ENCODE measurements at regions not wholly inside any gene's neighbourhood (a gene's known extent, or its start where the extent isn't known, plus 50 kb on each side); places are given as distances from the start of the nearest gene placed in this dataset.

DNA sequence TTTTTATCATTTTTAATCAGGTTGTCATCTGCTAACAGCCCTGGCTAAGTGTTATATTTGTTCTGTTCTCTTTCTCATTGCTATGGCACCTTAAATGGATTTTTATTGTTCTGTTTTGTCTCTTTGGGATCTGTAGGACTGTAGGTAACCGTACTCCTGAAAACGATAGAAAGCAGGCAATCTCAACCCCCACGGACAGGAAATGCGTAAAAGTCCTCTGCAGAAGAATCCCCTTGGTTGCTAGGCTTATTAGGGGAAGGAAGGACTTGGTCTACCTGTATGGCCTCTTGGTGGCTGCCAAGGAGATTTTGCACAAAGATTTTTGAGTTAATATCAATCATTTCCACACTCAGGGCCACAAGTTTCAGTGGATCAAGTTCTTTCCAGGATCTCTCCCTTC, 571.9 kb upstream of the ZNF385D start:
- DNase-seq (ENCODE audit: low read depth in 1 of 2, low spot score in 2 of 2) (no peak), FAIRE-seq (no peak)
- Histone ChIP-seq H3K14ac (ENCODE audit: insufficient read length) (no peak overlapping the region), H4K91ac (replicated peaks; ENCODE audit: insufficient read length, low read length) (no peak overlapping the region), H3K23me2 (ENCODE audit: low read depth, low read length) (no peaks in the 10 kb centered on the region), H2BK5ac (ENCODE audit: low read depth, low read length) (0 out of 2 replicates have a peak overlapping the region, but pooled peaks have one; percentile 3), H2BK15ac (ENCODE audit: low read length) (no peak overlapping the region), H2BK12ac (ENCODE audit: low read depth, low read length) (no peak overlapping the region), H3K4me3 (ENCODE audit: extremely low read depth in 1 of 4, insufficient read depth in 2 of 4, low read depth in 3 of 4, low read length in 4 of 4) (no peak overlapping the region), H3K56ac (replicated peaks; ENCODE audit: insufficient read length, low read depth, low read length) (no peak overlapping the region), H3K9ac (replicated peaks in 1 of 4; ENCODE audit: extremely low read depth in 1 of 4, low read depth in 3 of 4, low read length in 3 of 4) (no peak overlapping the region), H3K27ac (ENCODE audit: low read depth, low read length) (no peak overlapping the region), H2AK5ac (ENCODE audit: low read depth, low read length) (no peak overlapping the region), H3K79me2 (ENCODE audit: control insufficient read depth in 1 of 2, insufficient read depth in 2 of 2, low read length in 2 of 2) (no peaks in the 10 kb centered on the region), H3K23ac (ENCODE audit: insufficient read length) (no peak overlapping the region), H3K79me1 (ENCODE audit: low read depth, low read length) (no peaks in the 10 kb centered on the region), H3K4me1 (replicated peaks in 1 of 4; ENCODE audit: control insufficient read depth in 3 of 4, insufficient read depth in 4 of 4, low read length in 3 of 4) (peaks cover 0 to 7% (median 1%) of the 10 kb centered on the region in 4 experiments; a peak in 2 of 7 replicates), H3K27me3 (replicated peaks in 1 of 4; ENCODE audit: control insufficient read depth in 3 of 4, extremely low read depth in 1 of 4, insufficient read depth in 3 of 4, low read length in 3 of 4) (no peaks in the 10 kb centered on the region), H4K5ac (ENCODE audit: insufficient read length, low read depth, low read length) (no peak overlapping the region), H2AFZ (ENCODE audit: low read length) (peak overlapping the region; percentile 67), H4K8ac (ENCODE audit: extremely low read depth, insufficient read depth, low read length) (no peak overlapping the region), H4K20me1 (replicated peaks in 1 of 2; ENCODE audit: control insufficient read depth in 1 of 2, insufficient read depth in 2 of 2, low read length in 2 of 2) (no peaks in the 10 kb centered on the region), H2BK20ac (ENCODE audit: low read length) (no peak overlapping the region), H3K4me2 (ENCODE audit: insufficient read depth in 1 of 2, low read depth in 2 of 2, low read length in 2 of 2) (peak overlapping the region in 1 of 2 experiments; percentile 36; a peak in 1 of 4 replicates), H3K9me3 (ENCODE audit: insufficient read depth in 2 of 2, low read depth in 1 of 2, low read length in 1 of 2) (no peaks in the 10 kb centered on the region), H3K4ac (replicated peaks; ENCODE audit: insufficient read length, low read depth, low read length) (no peak overlapping the region), H2BK120ac (replicated peaks; ENCODE audit: low read depth, low read length) (no peak overlapping the region), H3K18ac (ENCODE audit: extremely low read depth, low read length) (no peak overlapping the region), H3K36me3 (ENCODE audit: control insufficient read depth in 2 of 4, insufficient read depth in 4 of 4, low read length in 3 of 4) (no peaks in the 10 kb centered on the region)
- 50% methylated on average over 4 of the region's 4 CpGs; no CpG with 5 or more reads in 1 of the 2 experiments for WGBS, 2 experiments (ENCODE audit: extremely low coverage in 1 of 2, insufficient coverage in 1 of 2, insufficient read length in 1 of 2, insufficient replicate concordance in 2 of 2, low coverage in 1 of 2, low lambda C conversion rate in 2 of 2, missing lambda C conversion rate in 1 of 2)
- ChIA-PET CTCF (ENCODE audit: partially characterized antibody) (interaction anchor here (1.1 kb wide), 1 partner anchor 241 kb away, joined by 3 read pairs; no protein-coding TSS in a partner anchor), POLR2A (ENCODE audit: partially characterized antibody) (no interaction called here)
- no peak for TF ChIP-seq JUN (IDR thresholded peaks at IDR 0.05; ENCODE audit: low read depth, low read length)
- TF ChIP-seq, protein P1, sequence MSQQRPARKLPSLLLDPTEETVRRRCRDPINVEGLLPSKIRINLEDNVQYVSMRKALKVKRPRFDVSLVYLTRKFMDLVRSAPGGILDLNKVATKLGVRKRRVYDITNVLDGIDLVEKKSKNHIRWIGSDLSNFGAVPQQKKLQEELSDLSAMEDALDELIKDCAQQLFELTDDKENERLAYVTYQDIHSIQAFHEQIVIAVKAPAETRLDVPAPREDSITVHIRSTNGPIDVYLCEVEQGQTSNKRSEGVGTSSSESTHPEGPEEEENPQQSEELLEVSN (IDR thresholded peaks at IDR 0.05), result no peak
- TF ChIP-seq, protein P2, sequence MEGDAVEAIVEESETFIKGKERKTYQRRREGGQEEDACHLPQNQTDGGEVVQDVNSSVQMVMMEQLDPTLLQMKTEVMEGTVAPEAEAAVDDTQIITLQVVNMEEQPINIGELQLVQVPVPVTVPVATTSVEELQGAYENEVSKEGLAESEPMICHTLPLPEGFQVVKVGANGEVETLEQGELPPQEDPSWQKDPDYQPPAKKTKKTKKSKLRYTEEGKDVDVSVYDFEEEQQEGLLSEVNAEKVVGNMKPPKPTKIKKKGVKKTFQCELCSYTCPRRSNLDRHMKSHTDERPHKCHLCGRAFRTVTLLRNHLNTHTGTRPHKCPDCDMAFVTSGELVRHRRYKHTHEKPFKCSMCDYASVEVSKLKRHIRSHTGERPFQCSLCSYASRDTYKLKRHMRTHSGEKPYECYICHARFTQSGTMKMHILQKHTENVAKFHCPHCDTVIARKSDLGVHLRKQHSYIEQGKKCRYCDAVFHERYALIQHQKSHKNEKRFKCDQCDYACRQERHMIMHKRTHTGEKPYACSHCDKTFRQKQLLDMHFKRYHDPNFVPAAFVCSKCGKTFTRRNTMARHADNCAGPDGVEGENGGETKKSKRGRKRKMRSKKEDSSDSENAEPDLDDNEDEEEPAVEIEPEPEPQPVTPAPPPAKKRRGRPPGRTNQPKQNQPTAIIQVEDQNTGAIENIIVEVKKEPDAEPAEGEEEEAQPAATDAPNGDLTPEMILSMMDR (IDR thresholded peaks at IDR 0.05; ENCODE audit: control extremely low read depth in 1 of 3, insufficient read depth in 1 of 3, low read depth in 1 of 3, low read length in 3 of 3), result no peak
- no peak for TF ChIP-seq ATF3 (IDR thresholded peaks at IDR 0.05; ENCODE audit: insufficient read depth, low read depth, low read length)
- no peak for TF ChIP-seq NANOG (IDR thresholded peaks at IDR 0.05; ENCODE audit: insufficient read depth, low read depth, low read length, poor library complexity, severe bottlenecking)
- TF ChIP-seq ASH2L (IDR thresholded peaks at IDR 0.05; ENCODE audit: low read length), result no peak
- no peak for TF ChIP-seq ATF2 (IDR thresholded peaks at IDR 0.05; ENCODE audit: low read length)
- TF ChIP-seq FOSL1 (IDR thresholded peaks at IDR 0.05; ENCODE audit: insufficient read depth, low read depth, low read length), result no peak

Measured in H1 (cell line).